ENCODE measurements at regions not wholly inside any gene's neighbourhood (a gene's known extent, or its start where the extent isn't known, plus 50 kb on each side); places are given as distances from the start of the nearest gene placed in this dataset.

DNA sequence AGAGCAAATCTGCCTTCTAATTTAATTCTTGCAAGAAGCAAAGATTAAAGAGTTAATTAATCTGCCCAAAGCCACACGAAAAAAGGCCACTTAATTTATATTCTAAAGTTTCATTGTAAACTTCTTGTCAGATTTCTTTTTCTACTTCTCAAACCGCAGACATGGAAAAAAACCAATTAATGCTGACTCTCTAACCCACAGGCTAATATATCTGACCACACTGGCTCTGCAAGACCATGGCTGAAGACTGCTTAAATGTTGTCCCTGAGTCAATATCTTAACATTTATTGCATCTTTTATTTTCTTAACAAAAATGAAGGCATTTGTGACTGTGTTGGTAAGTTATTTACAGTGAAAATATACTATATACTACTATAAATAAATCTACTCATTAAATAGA lies 234.0 kb upstream of the SP8 start:
- Mint-ChIP-seq H3K36me3 (no peaks in the 10 kb centered on the region), H3K27me3 (ENCODE audit: low read depth in 3 of 3) (peaks cover 0 to 5% (median 0%) of the 10 kb centered on the region in 3 donors), H3K4me1 (no peaks in the 10 kb centered on the region), H3K9me3 (peaks cover 0 to 5% (median 0%) of the 10 kb centered on the region in 7 donors), H3K27ac (no peak overlapping the region), H3K4me3 (no peak overlapping the region)
- Histone ChIP-seq H3K4me2 (replicated peaks; ENCODE audit: extremely low read depth, low read length, poor library complexity, severe bottlenecking) (no peak overlapping the region), H3K36me3 (replicated peaks in 1 of 2; ENCODE audit: control insufficient read depth in 1 of 2, insufficient read depth in 2 of 2, low read length in 2 of 2) (no peaks in the 10 kb centered on the region), H3K27ac (ENCODE audit: low read depth in 1 of 2, low read length in 2 of 2) (no peak overlapping the region), H3K9me3 (replicated peaks in 1 of 2; ENCODE audit: control insufficient read depth in 1 of 2, insufficient read depth in 1 of 2, low read length in 2 of 2) (peaks cover 0 to 2% of the 10 kb centered on the region in 2 donors), H3K9ac (ENCODE audit: insufficient read depth, low read length, poor library complexity, severe bottlenecking) (no peak overlapping the region), H3K27me3 (ENCODE audit: control insufficient read depth in 2 of 2, insufficient read depth in 2 of 2, low read length in 2 of 2) (no peaks in the 10 kb centered on the region), H4K20me1 (ENCODE audit: insufficient read depth, low read length) (no peaks in the 10 kb centered on the region), H3K4me3 (replicated peaks in 1 of 3; ENCODE audit: low read depth in 2 of 3, low read length in 3 of 3) (no peak overlapping the region), H3K4me1 (ENCODE audit: control insufficient read depth in 1 of 2, insufficient read depth in 2 of 2, low read length in 2 of 2) (no peaks in the 10 kb centered on the region), H2AFZ (ENCODE audit: insufficient read depth, low read depth, low read length, poor library complexity, severe bottlenecking) (no peak overlapping the region), H3K79me2 (ENCODE audit: insufficient read depth, low read length) (no peaks in the 10 kb centered on the region)
- intact Hi-C loops (cut with micrococcal nuclease), result no loop called here
- TF ChIP-seq, protein P1, sequence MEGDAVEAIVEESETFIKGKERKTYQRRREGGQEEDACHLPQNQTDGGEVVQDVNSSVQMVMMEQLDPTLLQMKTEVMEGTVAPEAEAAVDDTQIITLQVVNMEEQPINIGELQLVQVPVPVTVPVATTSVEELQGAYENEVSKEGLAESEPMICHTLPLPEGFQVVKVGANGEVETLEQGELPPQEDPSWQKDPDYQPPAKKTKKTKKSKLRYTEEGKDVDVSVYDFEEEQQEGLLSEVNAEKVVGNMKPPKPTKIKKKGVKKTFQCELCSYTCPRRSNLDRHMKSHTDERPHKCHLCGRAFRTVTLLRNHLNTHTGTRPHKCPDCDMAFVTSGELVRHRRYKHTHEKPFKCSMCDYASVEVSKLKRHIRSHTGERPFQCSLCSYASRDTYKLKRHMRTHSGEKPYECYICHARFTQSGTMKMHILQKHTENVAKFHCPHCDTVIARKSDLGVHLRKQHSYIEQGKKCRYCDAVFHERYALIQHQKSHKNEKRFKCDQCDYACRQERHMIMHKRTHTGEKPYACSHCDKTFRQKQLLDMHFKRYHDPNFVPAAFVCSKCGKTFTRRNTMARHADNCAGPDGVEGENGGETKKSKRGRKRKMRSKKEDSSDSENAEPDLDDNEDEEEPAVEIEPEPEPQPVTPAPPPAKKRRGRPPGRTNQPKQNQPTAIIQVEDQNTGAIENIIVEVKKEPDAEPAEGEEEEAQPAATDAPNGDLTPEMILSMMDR (IDR thresholded peaks at IDR 0.05), result no peak
- no peak for DNase-seq
- WGBS (ENCODE audit: insufficient coverage), result 63% methylated on average over 1 of the region's 2 CpGs

DNA sequence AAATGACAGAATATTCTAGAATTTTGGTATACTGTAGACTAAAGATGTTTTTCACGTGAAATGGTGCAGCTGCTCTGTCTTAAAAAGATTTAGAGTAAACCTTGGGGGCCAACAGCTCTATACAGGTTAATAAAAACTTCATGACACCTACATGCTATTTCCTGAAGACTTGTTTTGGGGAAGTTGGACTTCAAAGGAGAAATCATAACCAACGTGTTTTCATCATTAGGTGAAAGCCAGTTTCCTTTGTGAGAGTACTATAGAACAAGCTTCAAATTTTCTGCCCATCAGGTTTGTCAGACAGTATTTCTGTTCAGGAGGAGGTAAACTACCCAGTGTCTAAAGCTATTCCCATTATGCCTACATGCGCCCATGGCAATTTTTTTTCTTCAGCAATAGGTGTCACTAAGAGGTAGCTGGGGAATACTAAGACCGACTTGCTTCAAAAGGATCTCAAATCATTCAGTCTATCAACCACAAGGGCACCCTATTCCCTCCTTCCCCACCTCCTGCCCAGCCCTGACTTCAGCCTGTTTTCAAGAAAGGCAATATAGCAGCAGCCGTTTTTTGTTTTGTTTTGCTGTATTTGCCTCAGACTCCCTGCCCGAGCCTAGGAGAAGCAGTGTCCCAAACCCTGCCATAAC lies 237.3 kb upstream of the SP8 start:
- no peak overlapping the region for H3K27ac Mint-ChIP-seq
- TF ChIP-seq, protein P1 (IDR thresholded peaks at IDR 0.05), result no peak
- peaks cover 0 to 5% (median 0%) of the 10 kb centered on the region in 3 donors for H3K27me3 Mint-ChIP-seq (ENCODE audit: low read depth in 3 of 3)
- H3K4me3 Mint-ChIP-seq, result no peak overlapping the region
- Histone ChIP-seq H3K4me1 (ENCODE audit: control insufficient read depth in 1 of 2, insufficient read depth in 2 of 2, low read length in 2 of 2) (no peaks in the 10 kb centered on the region), H3K79me2 (ENCODE audit: insufficient read depth, low read length) (no peaks in the 10 kb centered on the region), H3K27me3 (ENCODE audit: control insufficient read depth in 2 of 2, insufficient read depth in 2 of 2, low read length in 2 of 2) (no peaks in the 10 kb centered on the region), H3K36me3 (replicated peaks in 1 of 2; ENCODE audit: control insufficient read depth in 1 of 2, insufficient read depth in 2 of 2, low read length in 2 of 2) (no peaks in the 10 kb centered on the region), H3K4me3 (replicated peaks in 1 of 3; ENCODE audit: low read depth in 2 of 3, low read length in 3 of 3) (no peak overlapping the region), H3K27ac (ENCODE audit: low read depth in 1 of 2, low read length in 2 of 2) (no peak overlapping the region), H3K9ac (ENCODE audit: insufficient read depth, low read length, poor library complexity, severe bottlenecking) (no peak overlapping the region), H2AFZ (ENCODE audit: insufficient read depth, low read depth, low read length, poor library complexity, severe bottlenecking) (no peak overlapping the region), H4K20me1 (ENCODE audit: insufficient read depth, low read length) (no peaks in the 10 kb centered on the region), H3K4me2 (replicated peaks; ENCODE audit: extremely low read depth, low read length, poor library complexity, severe bottlenecking) (no peak overlapping the region), H3K9me3 (replicated peaks in 1 of 2; ENCODE audit: control insufficient read depth in 1 of 2, insufficient read depth in 1 of 2, low read length in 2 of 2) (no peaks in the 10 kb centered on the region)
- peaks cover 0 to 5% (median 2%) of the 10 kb centered on the region in 7 donors for H3K9me3 Mint-ChIP-seq
- H3K4me1 Mint-ChIP-seq, result no peaks in the 10 kb centered on the region
- 92% methylated on average over 2 of the region's 6 CpGs for WGBS (ENCODE audit: insufficient coverage)
- DNase-seq, result no peak
- intact Hi-C loops (cut with micrococcal nuclease), result no loop called here
- H3K36me3 Mint-ChIP-seq, result no peaks in the 10 kb centered on the region

All from CD14-positive monocyte (primary cell).